ENCODE measurements at regions not wholly inside any gene's neighbourhood (a gene's known extent, or its start where the extent isn't known, plus 50 kb on each side); places are given as distances from the start of the nearest gene placed in this dataset.

DNA sequence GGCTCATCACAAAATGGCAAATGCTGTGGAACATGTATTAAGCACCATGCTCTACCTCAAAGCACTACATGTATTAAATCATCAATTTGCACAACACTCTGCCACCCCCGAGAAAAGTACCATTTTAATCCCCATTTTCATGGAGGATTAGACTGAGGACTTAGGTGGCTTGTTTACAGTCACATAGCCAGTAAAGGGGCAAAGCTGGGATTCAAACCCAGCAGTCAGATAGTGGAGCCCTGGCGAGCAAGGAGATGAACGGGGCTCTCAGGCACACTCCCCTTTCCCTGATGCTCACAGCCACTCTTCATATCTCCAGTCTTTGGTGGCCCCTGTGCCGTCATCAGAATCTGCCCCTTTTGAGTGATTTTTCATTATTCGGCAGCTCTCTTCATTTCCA, 262.9 kb downstream of the DIRAS2 start:
- H3K18ac ChIP-seq (ENCODE audit: low read length): no peak overlapping the region
- no peak overlapping the region for H4K91ac ChIP-seq (ENCODE audit: low read depth, low read length, poor library complexity)
- H2BK120ac ChIP-seq (ENCODE audit: low read depth, low read length): no peak overlapping the region
- no peak overlapping the region for H4K8ac ChIP-seq (ENCODE audit: low read depth, low read length)
- no peak overlapping the region for H3K14ac ChIP-seq (ENCODE audit: low read length)
- peak overlapping the region; percentile 40 for H2AFZ ChIP-seq (ENCODE audit: low read length)
- H3K9me3 ChIP-seq (replicated peaks in 1 of 2; ENCODE audit: control insufficient read depth in 2 of 2, insufficient read depth in 1 of 2, low read depth in 1 of 2, low read length in 2 of 2): no peaks in the 10 kb centered on the region
- no peak overlapping the region for H2BK15ac ChIP-seq (ENCODE audit: low read length)
- no peaks in the 10 kb centered on the region for H3K4me1 ChIP-seq (ENCODE audit: control insufficient read depth in 2 of 2, insufficient read depth in 1 of 2, low read depth in 1 of 2, low read length in 2 of 2)
- WGBS, 2 donors (ENCODE audit: extremely low coverage in 2 of 2, insufficient read length in 2 of 2, insufficient replicate concordance in 1 of 2): no CpG with 5 or more reads among the region's 5 CpGs
- H3K79me1 ChIP-seq (ENCODE audit: low read depth, low read length): no peaks in the 10 kb centered on the region
- no peak overlapping the region for H3K23ac ChIP-seq (ENCODE audit: low read depth, low read length, poor library complexity)
- H2BK12ac ChIP-seq (ENCODE audit: low read length): no peak overlapping the region
- H3K4me3 ChIP-seq (ENCODE audit: low read length in 2 of 2): no peak overlapping the region
- H3K36me3 ChIP-seq (replicated peaks in 1 of 2; ENCODE audit: control insufficient read depth in 2 of 2, insufficient read depth in 2 of 2, low read length in 2 of 2): no peaks in the 10 kb centered on the region
- H3K9ac ChIP-seq (ENCODE audit: low read depth, low read length, poor library complexity): no peak overlapping the region
- H2AK5ac ChIP-seq (ENCODE audit: low read depth, low read length): no peak overlapping the region
- no peak overlapping the region for H2BK5ac ChIP-seq (ENCODE audit: low read length)
- DNase-seq (ENCODE audit: low spot score): no peak
- no peak overlapping the region for H3K4me2 ChIP-seq (ENCODE audit: insufficient read depth, low read length, poor library complexity, severe bottlenecking)
- no peak overlapping the region for H3K27ac ChIP-seq (replicated peaks; ENCODE audit: low read length)
- no peaks in the 10 kb centered on the region for H3K27me3 ChIP-seq (ENCODE audit: control insufficient read depth in 3 of 3, insufficient read depth in 3 of 3, low read depth in 1 of 3, low read length in 3 of 3)
- no peak overlapping the region for H3K4ac ChIP-seq (ENCODE audit: low read length)

GRCh38 chr9:90385146-90385545, 257.5 kb downstream of the DIRAS2 start:
- Histone ChIP-seq H3K79me1 (ENCODE audit: low read depth, low read length) (no peaks in the 10 kb centered on the region), H2BK120ac (ENCODE audit: low read depth, low read length) (no peak overlapping the region), H2BK12ac (ENCODE audit: low read length) (no peak overlapping the region), H4K8ac (ENCODE audit: low read depth, low read length) (no peak overlapping the region), H3K27ac (replicated peaks; ENCODE audit: low read length) (no peak overlapping the region), H2BK5ac (ENCODE audit: low read length) (no peak overlapping the region), H3K18ac (ENCODE audit: low read length) (no peak overlapping the region), H3K4me1 (ENCODE audit: control insufficient read depth in 2 of 2, insufficient read depth in 1 of 2, low read depth in 1 of 2, low read length in 2 of 2) (no peaks in the 10 kb centered on the region), H3K4ac (ENCODE audit: low read length) (no peak overlapping the region), H3K14ac (ENCODE audit: low read length) (no peak overlapping the region), H3K9ac (ENCODE audit: low read depth, low read length, poor library complexity) (no peak overlapping the region), H3K4me2 (ENCODE audit: insufficient read depth, low read length, poor library complexity, severe bottlenecking) (no peak overlapping the region), H2AK5ac (ENCODE audit: low read depth, low read length) (no peak overlapping the region), H4K91ac (ENCODE audit: low read depth, low read length, poor library complexity) (no peak overlapping the region), H3K23ac (ENCODE audit: low read depth, low read length, poor library complexity) (no peak overlapping the region), H3K27me3 (ENCODE audit: control insufficient read depth in 3 of 3, insufficient read depth in 3 of 3, low read depth in 1 of 3, low read length in 3 of 3) (no peaks in the 10 kb centered on the region), H2AFZ (ENCODE audit: low read length) (no peak overlapping the region), H3K4me3 (ENCODE audit: low read length in 2 of 2) (no peak overlapping the region), H2BK15ac (ENCODE audit: low read length) (no peak overlapping the region), H3K36me3 (replicated peaks in 1 of 2; ENCODE audit: control insufficient read depth in 2 of 2, insufficient read depth in 2 of 2, low read length in 2 of 2) (no peaks in the 10 kb centered on the region), H3K9me3 (replicated peaks in 1 of 2; ENCODE audit: control insufficient read depth in 2 of 2, insufficient read depth in 1 of 2, low read depth in 1 of 2, low read length in 2 of 2) (no peaks in the 10 kb centered on the region)
- no CpG with 5 or more reads among the region's 6 CpGs for WGBS, 2 donors (ENCODE audit: extremely low coverage in 2 of 2, insufficient read length in 2 of 2, insufficient replicate concordance in 1 of 2)
- no peak for DNase-seq (ENCODE audit: low spot score)

GRCh38 chr9:90393365-90394152, 249.1 kb downstream of the DIRAS2 start:
- Histone ChIP-seq H2BK5ac (ENCODE audit: low read length) (no peak overlapping the region), H2BK12ac (ENCODE audit: low read length) (no peak overlapping the region), H3K14ac (ENCODE audit: low read length) (no peak overlapping the region), H2AK5ac (ENCODE audit: low read depth, low read length) (no peak overlapping the region), H3K36me3 (replicated peaks in 1 of 2; ENCODE audit: control insufficient read depth in 2 of 2, insufficient read depth in 2 of 2, low read length in 2 of 2) (no peaks in the 10 kb centered on the region), H3K4me2 (ENCODE audit: insufficient read depth, low read length, poor library complexity, severe bottlenecking) (no peak overlapping the region), H3K79me1 (ENCODE audit: low read depth, low read length) (no peaks in the 10 kb centered on the region), H3K4ac (ENCODE audit: low read length) (no peak overlapping the region), H3K18ac (ENCODE audit: low read length) (no peak overlapping the region), H3K4me3 (ENCODE audit: low read length in 2 of 2) (no peak overlapping the region), H4K91ac (ENCODE audit: low read depth, low read length, poor library complexity) (no peak overlapping the region), H2BK15ac (ENCODE audit: low read length) (no peak overlapping the region), H3K4me1 (ENCODE audit: control insufficient read depth in 2 of 2, insufficient read depth in 1 of 2, low read depth in 1 of 2, low read length in 2 of 2) (no peaks in the 10 kb centered on the region), H2BK120ac (ENCODE audit: low read depth, low read length) (no peak overlapping the region), H4K8ac (ENCODE audit: low read depth, low read length) (no peak overlapping the region), H3K9me3 (replicated peaks in 1 of 2; ENCODE audit: control insufficient read depth in 2 of 2, insufficient read depth in 1 of 2, low read depth in 1 of 2, low read length in 2 of 2) (no peaks in the 10 kb centered on the region), H3K9ac (ENCODE audit: low read depth, low read length, poor library complexity) (no peak overlapping the region), H3K27me3 (ENCODE audit: control insufficient read depth in 3 of 3, insufficient read depth in 3 of 3, low read depth in 1 of 3, low read length in 3 of 3) (no peaks in the 10 kb centered on the region), H3K23ac (ENCODE audit: low read depth, low read length, poor library complexity) (no peak overlapping the region), H2AFZ (ENCODE audit: low read length) (no peak overlapping the region), H3K27ac (replicated peaks; ENCODE audit: low read length) (no peak overlapping the region)
- whole genome bisulfite sequencing, 2 donors (ENCODE audit: extremely low coverage in 2 of 2, insufficient read length in 2 of 2, insufficient replicate concordance in 1 of 2): no CpG with 5 or more reads among the region's 8 CpGs
- DNase-seq (ENCODE audit: low spot score): no peak

DNA sequence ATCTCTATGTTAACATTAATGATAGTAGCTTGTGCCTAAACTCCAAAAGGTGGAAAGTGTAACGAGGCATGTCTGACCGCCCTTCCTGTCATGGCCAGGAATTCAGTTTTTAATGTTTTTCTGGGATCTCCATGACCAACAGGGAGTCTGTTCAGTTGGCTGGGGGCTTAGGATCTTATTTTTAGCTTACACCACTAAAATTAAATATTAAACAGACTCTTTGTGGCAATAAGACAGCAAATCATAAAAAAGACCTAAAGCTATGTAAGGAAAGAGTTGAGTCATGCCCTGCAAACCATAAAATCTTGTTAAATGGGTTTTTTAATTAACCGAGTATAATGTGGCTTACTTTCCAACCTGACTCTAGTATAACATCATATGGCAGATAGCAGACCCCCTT, 247.8 kb downstream of the DIRAS2 start:
- Histone ChIP-seq H3K9ac (ENCODE audit: low read depth, low read length, poor library complexity) (no peak overlapping the region), H3K36me3 (replicated peaks in 1 of 2; ENCODE audit: control insufficient read depth in 2 of 2, insufficient read depth in 2 of 2, low read length in 2 of 2) (no peaks in the 10 kb centered on the region), H3K14ac (ENCODE audit: low read length) (no peak overlapping the region), H2AK5ac (ENCODE audit: low read depth, low read length) (no peak overlapping the region), H3K18ac (ENCODE audit: low read length) (no peak overlapping the region), H2AFZ (ENCODE audit: low read length) (no peak overlapping the region), H3K79me1 (ENCODE audit: low read depth, low read length) (no peaks in the 10 kb centered on the region), H2BK12ac (ENCODE audit: low read length) (no peak overlapping the region), H3K27ac (replicated peaks; ENCODE audit: low read length) (no peak overlapping the region), H4K8ac (ENCODE audit: low read depth, low read length) (no peak overlapping the region), H2BK15ac (ENCODE audit: low read length) (no peak overlapping the region), H3K27me3 (ENCODE audit: control insufficient read depth in 3 of 3, insufficient read depth in 3 of 3, low read depth in 1 of 3, low read length in 3 of 3) (no peaks in the 10 kb centered on the region), H2BK120ac (ENCODE audit: low read depth, low read length) (no peak overlapping the region), H3K4ac (ENCODE audit: low read length) (no peak overlapping the region), H3K4me3 (ENCODE audit: low read length in 2 of 2) (no peak overlapping the region), H3K9me3 (replicated peaks in 1 of 2; ENCODE audit: control insufficient read depth in 2 of 2, insufficient read depth in 1 of 2, low read depth in 1 of 2, low read length in 2 of 2) (no peaks in the 10 kb centered on the region), H4K91ac (ENCODE audit: low read depth, low read length, poor library complexity) (no peak overlapping the region), H3K23ac (ENCODE audit: low read depth, low read length, poor library complexity) (no peak overlapping the region), H2BK5ac (ENCODE audit: low read length) (no peak overlapping the region), H3K4me2 (ENCODE audit: insufficient read depth, low read length, poor library complexity, severe bottlenecking) (no peak overlapping the region), H3K4me1 (ENCODE audit: control insufficient read depth in 2 of 2, insufficient read depth in 1 of 2, low read depth in 1 of 2, low read length in 2 of 2) (no peaks in the 10 kb centered on the region)
- no CpG with 5 or more reads among the region's 3 CpGs for WGBS, 2 donors (ENCODE audit: extremely low coverage in 2 of 2, insufficient read length in 2 of 2, insufficient replicate concordance in 1 of 2)
- no peak for DNase-seq (ENCODE audit: low spot score)

Data from neuronal stem cell (in vitro differentiated cells).